ENCODE measurements at regions not wholly inside any gene's neighbourhood (a gene's known extent, or its start where the extent isn't known, plus 50 kb on each side); places are given as distances from the start of the nearest gene placed in this dataset.
A peak's percentile ranks its signal among the peaks of the same experiment; 100 is the strongest.

DNA sequence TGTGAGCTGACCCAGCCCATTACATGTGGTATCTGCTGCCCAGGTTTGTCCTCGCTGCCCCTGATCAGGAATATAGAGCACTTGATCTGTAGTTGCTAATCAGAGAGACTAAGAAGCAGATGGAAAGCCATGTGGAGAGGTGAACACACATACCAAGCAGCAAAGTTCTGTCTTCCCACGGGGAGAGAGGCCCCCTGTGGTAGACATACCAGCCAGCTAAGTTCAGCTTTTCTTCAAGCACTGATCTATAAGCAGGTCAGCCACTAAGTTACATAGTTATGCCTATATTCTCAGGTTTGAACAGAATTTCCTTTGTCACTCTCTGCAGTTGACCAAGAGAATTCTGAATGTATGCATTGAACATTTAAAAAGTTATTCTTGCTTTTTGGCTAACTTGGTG is 76.4 kb downstream of the DDX3Y start:
- ATAC-seq (no peak), DNase-seq (no peak)
- intact Hi-C loops (cut with micrococcal nuclease) = no loop called here

DNA sequence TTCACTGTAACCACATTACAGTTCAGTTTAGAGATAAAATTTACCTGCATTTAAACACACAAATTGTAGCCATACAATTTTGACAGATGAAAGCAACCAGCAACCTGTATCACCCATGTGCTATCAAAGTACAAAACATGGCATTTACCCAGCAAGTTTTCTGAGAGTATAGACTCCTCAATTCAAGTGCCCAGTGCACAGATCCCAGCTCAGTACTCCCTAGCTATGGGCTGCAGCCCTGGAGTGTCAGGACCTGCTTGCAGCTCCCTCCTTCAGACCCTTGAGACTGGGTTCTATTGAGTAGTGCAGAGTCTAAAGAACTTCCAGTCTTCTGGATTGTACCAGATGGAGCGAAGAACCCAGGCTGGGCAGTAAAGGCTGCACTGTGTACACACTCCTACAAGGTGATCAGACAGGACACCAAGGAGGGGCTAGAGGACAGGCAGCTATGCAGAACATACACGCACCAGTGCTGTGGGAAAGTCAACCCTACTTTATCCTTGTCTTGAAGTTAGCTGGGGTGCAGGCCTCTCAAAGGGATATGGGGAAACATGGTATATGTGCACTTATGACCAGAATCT is 77.7 kb downstream of the DDX3Y start:
- intact Hi-C loops (cut with micrococcal nuclease) = no loop called here
- DNase-seq = no peak
- no peak for ATAC-seq

DNA sequence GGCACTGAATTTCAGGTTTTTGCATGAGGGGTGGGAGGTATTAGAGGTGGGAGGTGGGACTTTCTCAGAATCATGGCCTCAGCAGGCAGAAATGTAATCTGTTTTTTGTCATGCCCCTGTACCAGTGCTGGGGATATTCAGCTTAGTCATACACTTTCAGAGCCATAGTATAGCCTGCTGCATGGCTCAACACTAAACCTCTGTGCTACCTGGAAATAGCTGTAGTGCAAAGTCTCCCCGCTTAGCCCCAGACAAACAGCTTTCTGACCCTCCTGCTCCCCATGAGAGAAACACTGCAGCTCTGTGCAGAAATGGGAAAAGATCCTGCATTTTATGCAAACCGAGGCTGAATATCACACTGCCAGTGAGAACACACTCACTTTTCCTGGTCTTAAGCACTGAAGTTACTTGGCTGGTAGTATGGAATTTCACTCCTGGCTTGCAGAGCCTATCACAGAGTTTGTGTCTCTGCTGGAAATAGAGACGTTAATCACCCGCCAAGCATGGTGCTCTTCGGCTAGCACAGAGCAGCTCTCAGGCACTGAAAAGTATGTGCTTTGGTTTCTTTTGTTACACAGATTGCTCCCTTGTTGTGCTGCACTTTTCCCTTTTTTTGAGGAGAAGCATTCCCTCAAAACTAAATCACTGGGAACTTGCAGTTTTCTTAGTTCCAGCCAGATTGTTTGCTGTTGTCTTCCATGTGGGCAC is 80.1 kb downstream of the DDX3Y start:
- DNase-seq (no peak), ATAC-seq (peak; percentile 77)

DNA sequence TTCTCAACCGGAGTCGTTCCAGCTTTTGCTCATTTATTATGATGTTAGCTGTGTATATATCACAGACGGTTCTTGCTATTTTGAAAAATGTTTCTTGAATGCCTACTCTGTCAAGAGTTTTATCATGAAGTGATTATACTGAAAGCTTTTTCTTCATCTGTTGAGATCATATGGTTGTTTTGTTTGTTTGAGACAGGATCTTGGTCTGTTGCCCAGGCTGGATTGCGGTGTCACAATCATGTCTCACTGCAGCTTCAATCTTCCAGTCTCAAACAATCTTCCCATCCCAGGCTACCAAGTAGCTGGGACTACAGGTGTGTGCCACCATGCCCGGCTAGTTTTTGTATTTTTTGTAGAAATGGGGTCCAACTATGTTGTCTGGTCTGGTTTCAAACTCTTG is 112.8 kb downstream of the DDX3Y start:
- intact Hi-C loops (cut with micrococcal nuclease) = no loop called here
- DNase-seq (no peak), ATAC-seq (no peak)

More for the DNA sequence above, 80.1 kb downstream of the DDX3Y start:
- intact Hi-C loops (cut with micrococcal nuclease) = no loop called here

DNA sequence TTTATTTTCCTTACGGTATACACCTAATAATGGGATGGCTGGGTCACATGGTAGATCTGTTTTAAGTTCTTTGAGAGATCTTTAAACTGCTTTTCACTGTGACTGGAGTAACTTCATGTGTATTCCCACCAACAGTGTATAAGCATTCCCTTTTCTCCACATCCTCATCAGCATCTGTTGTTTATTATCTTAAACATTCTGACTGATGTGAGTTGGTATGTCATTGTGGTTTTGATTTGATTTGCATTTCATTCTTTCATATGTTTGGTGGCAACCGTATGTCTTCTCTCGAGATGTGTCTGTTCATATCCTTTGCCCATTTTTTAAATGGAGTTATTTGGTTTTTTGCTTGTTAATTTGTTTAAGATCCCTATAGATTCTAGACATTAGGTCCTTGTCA is 114.8 kb downstream of the DDX3Y start:
- intact Hi-C loops (cut with micrococcal nuclease) = no loop called here
- DNase-seq = no peak
- no peak for ATAC-seq

DNA sequence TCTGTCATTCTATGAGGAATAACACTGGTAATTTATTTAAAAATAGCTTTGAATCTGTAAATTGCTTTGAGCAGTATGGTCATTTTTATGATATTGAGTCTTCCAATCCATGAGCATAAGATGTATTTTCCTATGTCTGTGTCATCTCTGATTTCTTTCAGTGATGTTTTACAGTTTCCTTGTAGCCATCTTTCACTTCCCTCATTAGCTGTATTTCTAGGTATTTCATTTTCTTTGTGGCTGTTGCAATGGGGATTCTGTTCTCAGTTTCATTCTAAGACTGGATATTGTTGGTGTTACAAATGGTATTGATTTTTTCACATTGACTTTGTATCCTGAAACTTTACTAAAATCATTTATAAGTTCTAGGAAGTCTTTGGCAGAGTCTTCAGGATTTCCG is 116.2 kb downstream of the DDX3Y start:
- DNase-seq (no peak), ATAC-seq (no peak)
- intact Hi-C loops (cut with micrococcal nuclease) = no loop called here

DNA sequence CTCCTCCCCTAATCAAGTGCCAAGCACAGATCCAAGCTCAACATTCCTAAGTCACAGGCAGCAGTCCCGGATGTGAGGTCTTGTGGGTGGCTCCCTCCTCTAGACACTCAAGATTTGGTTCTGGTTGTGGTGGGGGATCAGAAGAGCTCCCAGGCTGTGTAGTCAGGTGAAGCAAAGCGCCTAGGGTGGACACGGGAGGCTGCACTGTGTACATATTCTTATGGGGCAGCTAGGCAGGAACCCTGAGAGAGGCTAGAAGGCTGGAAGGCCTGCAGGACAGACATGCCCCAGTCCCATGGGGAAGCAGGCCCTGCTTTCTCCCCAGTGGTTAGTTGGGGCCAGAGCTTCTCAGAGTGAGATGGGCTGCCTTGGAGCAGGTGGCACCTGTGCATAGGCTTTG is 118.9 kb downstream of the DDX3Y start:
- no peak for ATAC-seq
- no peak for DNase-seq
- intact Hi-C loops (cut with micrococcal nuclease) = no loop called here

DNA sequence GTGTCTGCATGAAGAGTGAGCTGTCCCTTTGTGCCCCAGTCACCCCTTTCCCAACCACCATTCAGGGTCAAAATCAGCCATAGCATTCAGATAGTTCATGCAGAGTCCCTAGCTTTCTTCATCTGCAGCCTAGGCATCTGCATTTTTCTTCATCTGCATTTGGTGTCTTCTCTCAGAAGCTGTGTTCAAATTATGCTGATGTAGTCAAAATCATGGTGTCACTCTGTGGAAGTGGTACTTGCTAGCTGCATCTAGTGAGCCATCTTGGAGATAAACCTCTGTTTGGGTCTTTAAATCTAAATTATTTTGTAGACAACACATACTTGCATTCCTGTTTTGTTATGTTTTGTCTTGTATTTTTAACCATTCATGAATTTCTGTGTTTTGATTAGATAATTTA is 119.8 kb downstream of the DDX3Y start:
- DNase-seq (no peak), ATAC-seq (no peak)
- intact Hi-C loops (cut with micrococcal nuclease) = no loop called here

DNA sequence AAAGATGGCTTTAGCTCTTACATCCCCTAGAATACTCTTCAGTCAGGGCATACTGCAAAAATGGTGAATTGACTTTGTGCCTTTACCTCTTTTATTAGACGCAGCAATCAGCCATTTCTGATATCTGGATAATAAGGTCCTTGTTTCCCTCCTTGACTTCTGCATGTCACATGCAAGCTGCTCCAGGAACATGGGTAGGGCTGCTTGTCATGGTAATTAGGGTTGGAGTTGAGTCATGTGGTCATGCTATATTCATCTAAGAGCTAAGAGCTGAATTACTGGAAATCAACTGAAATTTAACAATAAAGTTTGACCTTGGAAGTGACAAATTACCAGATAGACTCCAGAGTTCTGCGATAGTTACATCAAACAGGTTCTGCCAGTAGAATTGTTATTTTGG is 122.2 kb downstream of the DDX3Y start:
- DNase-seq (no peak), ATAC-seq (no peak)
- intact Hi-C loops (cut with micrococcal nuclease) = no loop called here

DNA sequence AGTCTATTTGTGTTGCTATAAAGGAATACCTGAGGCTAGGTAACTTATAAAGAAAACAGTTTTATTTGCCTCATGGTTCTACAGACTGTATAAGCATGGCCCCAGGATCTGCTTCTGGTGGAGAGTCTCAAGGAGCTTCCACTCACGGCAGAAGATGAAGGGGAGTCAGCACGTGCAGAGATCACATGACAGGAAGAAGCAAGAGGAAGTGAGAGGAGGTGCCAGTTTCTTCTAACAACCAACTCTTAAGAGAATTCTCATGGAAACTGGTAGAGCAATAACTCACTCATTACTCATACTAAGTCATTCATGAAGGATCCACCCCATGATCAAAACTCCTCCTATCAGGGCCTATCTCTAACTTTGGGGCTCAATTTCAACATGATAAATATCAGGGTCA is 135.6 kb downstream of the DDX3Y start:
- intact Hi-C loops (cut with micrococcal nuclease) = no loop called here
- no peak for ATAC-seq

DNA sequence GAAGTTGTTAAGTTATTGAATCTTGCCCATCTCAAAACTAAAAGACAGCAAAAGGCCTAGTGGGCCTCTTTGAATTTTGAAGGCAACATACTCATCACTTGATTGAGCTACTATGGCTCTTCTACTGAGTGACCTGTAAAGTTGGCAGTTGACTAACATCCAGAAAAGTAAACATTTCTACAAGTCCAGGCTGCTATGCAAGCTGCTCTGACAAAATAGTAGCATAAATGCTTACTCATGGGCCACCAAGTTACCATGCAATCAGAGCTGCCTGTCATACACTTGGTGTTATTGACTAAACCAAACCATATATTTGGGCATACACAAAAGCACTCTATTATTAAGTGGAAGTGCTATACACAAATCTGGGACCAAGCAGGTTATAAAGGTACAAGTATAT is 148.8 kb downstream of the DDX3Y start:
- intact Hi-C loops (cut with micrococcal nuclease) = no loop called here
- no peak for ATAC-seq
- DNase-seq = no peak

More for the DNA sequence above, 135.6 kb downstream of the DDX3Y start:
- no peak for DNase-seq

DNA sequence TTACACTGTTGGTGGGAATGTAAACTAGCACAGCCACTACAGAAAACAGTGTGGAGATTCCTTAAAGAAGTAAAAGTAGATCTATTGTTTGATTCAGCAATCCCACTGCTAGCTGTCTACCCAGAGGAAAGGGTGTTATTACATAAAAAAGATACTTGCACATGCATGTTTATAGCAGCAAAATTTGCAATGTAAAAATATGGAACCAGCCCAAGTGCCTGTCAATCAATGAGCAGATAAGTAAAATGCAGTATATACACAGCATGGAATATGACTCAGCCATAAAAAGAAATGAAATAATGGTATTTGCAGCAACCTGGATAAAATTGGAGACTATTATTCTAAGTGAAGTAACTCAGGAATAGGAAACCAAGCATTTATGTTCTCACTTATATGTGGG is 161.7 kb downstream of the DDX3Y start:
- intact Hi-C loops (cut with micrococcal nuclease) = no loop called here
- no peak for ATAC-seq
- DNase-seq = no peak

DNA sequence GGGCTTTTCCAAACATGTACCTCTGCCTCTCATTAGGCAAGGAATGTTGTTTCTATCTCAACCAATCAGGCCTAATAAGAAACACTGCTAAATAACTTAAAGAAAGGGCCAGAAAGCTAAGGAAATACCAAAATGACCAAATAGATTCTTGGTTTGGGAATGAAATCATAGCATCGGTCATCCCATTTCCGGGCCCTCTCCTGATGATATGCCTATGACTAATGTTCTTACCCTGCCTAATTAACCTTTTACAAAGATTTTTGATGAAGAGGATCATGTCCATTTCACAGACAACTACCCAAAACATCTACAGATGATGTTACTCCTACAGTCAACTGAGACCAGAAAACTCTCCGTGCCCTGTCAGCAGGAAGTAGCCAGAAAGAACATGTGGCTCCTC is 164.0 kb downstream of the DDX3Y start:
- DNase-seq (no peak), ATAC-seq (no peak)
- intact Hi-C loops (cut with micrococcal nuclease) = no loop called here

DNA sequence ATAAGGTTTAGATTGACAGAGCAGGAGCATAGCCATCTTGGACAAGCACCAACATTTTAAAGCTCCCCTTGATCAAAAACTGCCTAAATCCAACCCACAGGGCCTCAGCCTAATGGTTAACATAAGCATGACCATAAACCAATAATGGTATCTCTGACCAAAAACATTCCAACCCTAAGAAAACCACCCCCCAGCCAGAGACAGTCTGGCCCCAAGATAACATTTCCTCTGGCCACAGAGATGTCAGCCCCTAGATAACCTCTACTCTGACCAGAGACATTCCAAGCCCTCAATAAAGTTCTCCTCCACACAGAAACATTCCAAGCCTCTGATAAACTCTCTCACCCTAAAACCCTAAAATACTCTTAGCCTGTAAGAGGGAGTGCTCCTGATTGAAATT is 164.4 kb downstream of the DDX3Y start:
- ATAC-seq (no peak), DNase-seq (no peak)
- intact Hi-C loops (cut with micrococcal nuclease) = no loop called here

DNA sequence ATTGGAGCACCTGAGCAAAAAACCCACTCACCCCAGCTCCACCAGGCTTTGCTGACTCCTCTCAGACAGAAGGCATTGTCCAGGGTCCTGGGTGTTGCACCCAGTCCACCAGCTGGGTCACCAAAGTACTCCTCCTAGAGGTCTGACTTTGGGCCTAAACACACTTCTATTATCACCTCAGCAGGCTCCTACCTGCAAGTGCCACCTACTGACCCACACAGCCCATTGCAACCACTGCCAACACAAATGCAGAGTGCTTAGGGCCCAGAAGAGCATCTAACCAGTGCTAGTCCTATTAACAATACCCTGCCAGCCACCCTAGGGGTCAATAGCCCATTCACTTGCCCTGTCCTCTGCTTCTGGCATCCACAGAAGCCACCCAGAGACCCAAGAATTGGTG is 178.1 kb downstream of the DDX3Y start:
- no peak for DNase-seq
- no peak for ATAC-seq

DNA sequence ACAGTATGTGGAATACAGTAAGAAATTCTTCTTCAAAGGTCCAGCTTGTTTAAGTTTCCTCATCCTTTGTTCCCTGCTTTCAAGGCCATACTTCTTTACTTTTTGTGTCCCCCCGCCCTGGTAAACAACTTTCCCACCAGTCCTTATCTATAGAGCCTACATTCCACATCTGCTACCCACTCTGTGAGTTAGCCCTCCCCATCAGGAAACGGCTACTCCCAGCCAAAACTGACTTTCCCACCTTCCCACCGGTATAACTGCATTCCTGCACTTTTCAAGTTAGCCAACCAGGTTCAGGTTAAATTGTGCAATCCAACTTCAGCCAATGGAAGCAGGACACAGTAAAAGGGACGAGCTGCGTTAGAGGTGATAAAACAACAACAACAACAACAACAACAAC is 186.9 kb downstream of the DDX3Y start:
- ATAC-seq (no peak), DNase-seq (no peak)
- intact Hi-C loops (cut with micrococcal nuclease) = no loop called here

More for the DNA sequence above, 178.1 kb downstream of the DDX3Y start:
- intact Hi-C loops (cut with micrococcal nuclease) = no loop called here

DNA sequence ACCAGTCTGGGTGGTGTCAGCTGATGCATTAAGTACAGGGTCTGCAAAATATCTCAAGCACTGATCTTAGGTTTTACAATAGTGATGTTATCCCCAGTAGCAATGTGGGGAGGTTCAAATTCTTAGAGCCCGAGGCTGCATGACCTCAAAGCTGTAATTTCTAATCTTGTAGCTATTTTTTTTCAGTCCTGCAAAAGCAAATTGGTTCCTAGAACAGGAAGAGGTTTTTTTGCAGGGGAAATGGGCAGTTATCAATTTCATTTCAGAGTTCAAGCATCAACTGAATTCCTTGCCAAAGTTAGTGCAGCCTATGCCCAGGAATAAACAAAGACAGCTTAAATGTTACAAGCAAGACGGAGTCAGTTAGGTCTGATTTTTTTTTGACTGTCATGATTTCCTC is 188.3 kb downstream of the DDX3Y start:
- no peak for DNase-seq
- intact Hi-C loops (cut with micrococcal nuclease) = no loop called here
- ATAC-seq = no peak

DNA sequence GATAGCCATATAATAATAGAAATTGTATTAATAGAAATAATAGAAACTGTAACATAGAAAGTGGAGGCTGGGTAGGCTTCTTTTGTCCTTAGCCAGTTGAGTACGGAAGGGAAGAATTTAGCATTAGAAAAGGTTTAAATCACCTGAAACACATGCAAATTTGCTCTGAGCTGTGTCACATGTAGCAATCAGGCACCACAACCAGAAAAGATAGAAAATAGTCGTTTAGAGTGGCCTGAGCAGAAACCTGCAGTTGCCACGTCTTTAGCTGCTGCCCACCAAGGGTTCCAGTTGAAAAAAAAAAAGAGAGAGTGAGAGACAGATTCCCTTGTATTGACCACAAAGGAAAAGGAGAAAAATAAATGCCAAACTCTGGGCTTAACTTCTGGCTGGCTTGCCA is 188.8 kb downstream of the DDX3Y start:
- DNase-seq (no peak), ATAC-seq (no peak)
- intact Hi-C loops (cut with micrococcal nuclease) = no loop called here

DNA sequence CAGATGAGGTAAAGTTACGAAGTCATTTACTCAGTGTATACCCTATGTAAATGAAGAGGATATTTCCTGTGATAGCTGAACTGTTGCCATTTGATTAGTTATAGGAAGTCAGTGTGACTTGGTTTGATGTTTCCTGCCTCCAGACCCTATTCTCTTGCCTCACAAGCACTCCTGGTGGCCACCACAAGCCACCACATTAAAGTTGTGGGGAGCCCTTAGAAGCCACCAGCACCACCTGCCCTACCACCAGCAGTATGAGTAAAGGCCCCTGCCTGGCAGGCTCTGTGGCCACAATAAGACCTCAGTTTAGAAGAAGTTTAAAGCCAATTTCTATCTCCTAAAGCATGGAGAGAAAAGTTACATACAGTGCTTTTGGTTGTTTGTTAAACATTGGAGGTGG is 189.7 kb downstream of the DDX3Y start:
- ATAC-seq (no peak), DNase-seq (no peak)
- intact Hi-C loops (cut with micrococcal nuclease) = no loop called here

DNA sequence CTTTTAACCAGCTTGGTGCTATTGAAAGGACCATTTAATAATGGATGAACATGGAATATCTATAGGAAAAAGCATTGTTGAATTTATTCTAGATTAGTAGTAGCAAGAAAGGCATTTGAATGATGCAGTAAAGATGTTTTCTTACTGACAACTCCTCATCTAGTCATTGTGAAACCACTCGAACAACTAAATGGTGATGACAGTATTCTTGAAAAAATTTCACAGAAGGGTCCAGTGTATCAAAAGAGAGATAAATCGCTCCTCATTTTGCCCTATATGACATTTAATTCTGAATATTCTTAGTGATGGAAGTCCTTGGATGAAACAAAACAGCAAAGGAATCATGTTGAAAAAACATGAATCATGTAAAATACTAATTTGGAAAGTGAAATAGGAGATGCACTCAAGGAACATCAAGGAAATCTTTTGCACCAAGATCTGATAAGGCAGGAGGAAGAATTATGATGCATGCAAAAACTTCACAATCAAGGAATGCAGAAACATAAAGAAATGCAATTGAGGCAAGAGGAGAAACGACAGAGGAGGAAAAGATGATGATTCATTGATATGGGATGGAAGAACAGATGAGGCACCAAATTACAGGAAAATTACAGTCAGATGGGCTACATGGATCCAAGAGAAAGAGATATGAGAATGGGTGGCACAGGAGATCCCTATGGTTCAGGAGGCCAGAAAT is 190.4 kb downstream of the DDX3Y start:
- no peak for ATAC-seq
- no peak for DNase-seq
- intact Hi-C loops (cut with micrococcal nuclease) = no loop called here

DNA sequence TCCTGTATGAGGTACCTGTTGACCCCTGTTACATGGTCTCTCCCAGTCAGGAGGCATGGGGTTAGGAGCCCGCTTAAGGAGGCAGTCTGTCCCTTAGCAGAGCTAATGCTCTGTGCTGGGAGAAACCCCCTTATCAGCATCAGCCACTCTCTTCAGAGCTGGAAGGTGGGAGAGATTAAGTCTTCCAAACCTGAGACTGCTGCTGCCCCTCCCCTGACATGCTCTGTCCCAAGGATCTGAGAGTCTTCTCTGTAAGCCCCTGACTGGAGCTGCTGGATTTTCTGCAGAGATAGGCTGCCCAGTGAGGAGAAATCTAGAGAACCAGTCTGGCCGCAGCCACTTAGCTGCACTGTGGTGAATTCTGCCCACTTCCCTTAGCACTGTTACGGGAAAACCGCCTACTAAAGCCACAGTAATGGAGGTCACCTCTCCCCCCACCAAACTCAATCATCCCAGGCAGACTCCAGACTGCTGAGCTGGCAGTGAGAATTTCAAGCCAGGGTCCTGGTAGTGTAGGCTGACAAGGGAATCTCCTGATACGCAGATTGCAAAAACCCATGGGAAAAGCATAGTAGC is 222.3 kb downstream of the DDX3Y start:
- DNase-seq (no peak), ATAC-seq (no peak)
- intact Hi-C loops (cut with micrococcal nuclease) = no loop called here

Measured in left ventricle myocardium superior (tissue), 1 donor.